ENCODE measurements at regions not wholly inside any gene's neighbourhood (a gene's known extent, or its start where the extent isn't known, plus 50 kb on each side); places are given as distances from the start of the nearest gene placed in this dataset.

DNA sequence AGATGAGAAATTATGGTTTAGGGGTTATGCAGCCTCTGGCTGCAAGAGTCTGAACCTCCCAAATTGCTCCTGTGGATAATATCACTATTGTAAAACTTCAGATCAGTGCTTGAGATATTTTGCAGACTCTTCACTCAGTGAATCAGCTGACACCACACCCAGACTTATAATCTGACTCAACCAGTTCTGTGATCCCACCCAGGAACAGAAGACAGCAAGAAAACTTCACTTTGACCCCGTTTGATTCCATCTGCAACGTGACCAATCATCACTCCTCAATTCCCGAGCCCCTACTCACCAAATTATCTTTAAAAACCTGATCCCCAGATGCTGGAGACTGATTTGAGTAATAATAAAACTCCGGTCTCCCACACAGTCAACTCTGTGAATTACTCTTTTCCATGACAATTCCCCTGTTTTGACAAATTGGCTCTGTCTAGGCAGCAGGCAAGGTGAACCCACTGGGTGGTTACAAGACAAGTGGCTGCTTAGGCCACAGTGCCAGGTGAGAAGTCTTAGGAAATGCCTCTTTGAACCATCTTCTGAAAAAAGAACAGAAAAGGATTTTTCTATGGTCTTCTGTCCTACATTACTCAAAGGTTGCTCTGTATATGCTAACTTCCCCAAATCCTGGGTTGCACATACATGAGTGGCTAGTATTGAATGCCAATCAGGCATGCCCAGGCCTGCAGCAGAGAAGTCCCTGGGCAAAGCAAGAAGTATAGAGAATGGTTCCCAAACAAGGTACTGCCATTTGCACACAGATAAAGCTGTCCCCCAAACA is 588.0 kb downstream of the PRELID2 start:
- Histone ChIP-seq H3K36me3 (ENCODE audit: control insufficient read depth, insufficient read depth, low read length) (no peaks in the 10 kb centered on the region), H3K27ac (no peak overlapping the region), H3K4me3 (ENCODE audit: low read depth, low read length) (no peak overlapping the region), H3K4me2 (ENCODE audit: low read length) (no peak overlapping the region), H2AFZ (no peak overlapping the region), H3K79me2 (no peaks in the 10 kb centered on the region), H3K4me1 (no peaks in the 10 kb centered on the region), H3K9ac (no peak overlapping the region), H3K9me3 (ENCODE audit: control insufficient read depth, low read length) (no peaks in the 10 kb centered on the region), H3K27me3 (ENCODE audit: control insufficient read depth, insufficient read depth, low read length) (no peaks in the 10 kb centered on the region)
- TF ChIP-seq, protein P1, sequence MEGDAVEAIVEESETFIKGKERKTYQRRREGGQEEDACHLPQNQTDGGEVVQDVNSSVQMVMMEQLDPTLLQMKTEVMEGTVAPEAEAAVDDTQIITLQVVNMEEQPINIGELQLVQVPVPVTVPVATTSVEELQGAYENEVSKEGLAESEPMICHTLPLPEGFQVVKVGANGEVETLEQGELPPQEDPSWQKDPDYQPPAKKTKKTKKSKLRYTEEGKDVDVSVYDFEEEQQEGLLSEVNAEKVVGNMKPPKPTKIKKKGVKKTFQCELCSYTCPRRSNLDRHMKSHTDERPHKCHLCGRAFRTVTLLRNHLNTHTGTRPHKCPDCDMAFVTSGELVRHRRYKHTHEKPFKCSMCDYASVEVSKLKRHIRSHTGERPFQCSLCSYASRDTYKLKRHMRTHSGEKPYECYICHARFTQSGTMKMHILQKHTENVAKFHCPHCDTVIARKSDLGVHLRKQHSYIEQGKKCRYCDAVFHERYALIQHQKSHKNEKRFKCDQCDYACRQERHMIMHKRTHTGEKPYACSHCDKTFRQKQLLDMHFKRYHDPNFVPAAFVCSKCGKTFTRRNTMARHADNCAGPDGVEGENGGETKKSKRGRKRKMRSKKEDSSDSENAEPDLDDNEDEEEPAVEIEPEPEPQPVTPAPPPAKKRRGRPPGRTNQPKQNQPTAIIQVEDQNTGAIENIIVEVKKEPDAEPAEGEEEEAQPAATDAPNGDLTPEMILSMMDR (IDR thresholded peaks at IDR 0.05), result no peak

DNA sequence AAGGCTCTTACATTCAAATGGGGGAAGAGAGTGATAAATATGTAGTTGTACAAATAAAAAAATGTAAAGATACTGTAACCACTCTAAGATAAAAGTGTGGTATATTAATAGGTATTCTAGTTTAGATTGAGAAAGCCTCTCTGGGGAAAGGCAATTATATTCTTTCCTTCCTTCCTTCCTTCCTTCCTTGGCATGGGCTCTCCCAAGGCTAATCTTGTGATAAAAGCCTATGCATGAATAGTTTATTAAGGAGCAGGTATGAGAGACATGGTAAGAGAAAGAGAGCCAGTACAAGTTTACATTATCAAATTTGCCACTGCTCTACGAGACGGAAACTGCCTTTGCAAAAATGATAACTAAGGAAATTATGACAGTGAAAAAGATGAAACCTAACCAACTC is 588.8 kb downstream of the PRELID2 start:
- no peaks in the 10 kb centered on the region for H3K27me3 ChIP-seq (ENCODE audit: control insufficient read depth, insufficient read depth, low read length)
- no peaks in the 10 kb centered on the region for H3K4me1 ChIP-seq
- H2AFZ ChIP-seq, result no peak overlapping the region
- TF ChIP-seq, protein P1 (IDR thresholded peaks at IDR 0.05), result no peak
- no peaks in the 10 kb centered on the region for H3K9me3 ChIP-seq (ENCODE audit: control insufficient read depth, low read length)
- no peak overlapping the region for H3K4me3 ChIP-seq (ENCODE audit: low read depth, low read length)
- no peak overlapping the region for H3K4me2 ChIP-seq (ENCODE audit: low read length)
- no peaks in the 10 kb centered on the region for H3K36me3 ChIP-seq (ENCODE audit: control insufficient read depth, insufficient read depth, low read length)
- no peaks in the 10 kb centered on the region for H3K79me2 ChIP-seq
- H3K9ac ChIP-seq, result no peak overlapping the region
- H3K27ac ChIP-seq, result no peak overlapping the region

DNA sequence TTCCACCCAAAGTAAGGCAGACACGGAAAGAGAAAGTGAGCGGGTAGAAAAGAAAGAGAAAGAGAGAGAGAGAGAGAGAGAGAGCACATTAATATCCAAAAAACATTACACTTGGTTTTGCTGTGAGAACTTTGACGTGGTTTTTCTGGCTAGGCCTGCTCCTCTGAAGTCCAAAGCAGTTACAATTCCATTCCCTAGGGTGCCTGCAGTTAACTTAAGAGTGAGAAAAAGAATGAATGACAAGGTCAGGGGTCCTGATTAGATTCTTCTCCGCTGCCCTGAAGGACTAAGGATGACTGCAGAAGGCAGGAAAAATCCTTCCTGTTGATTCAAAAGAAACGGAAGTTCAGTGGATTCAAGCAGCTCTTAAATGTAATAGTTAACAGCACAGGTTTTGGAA is 589.8 kb downstream of the PRELID2 start:
- H3K9ac ChIP-seq, result no peak overlapping the region
- no peaks in the 10 kb centered on the region for H3K79me2 ChIP-seq
- no peak overlapping the region for H3K4me3 ChIP-seq (ENCODE audit: low read depth, low read length)
- no peak overlapping the region for H3K27ac ChIP-seq
- no peaks in the 10 kb centered on the region for H3K27me3 ChIP-seq (ENCODE audit: control insufficient read depth, insufficient read depth, low read length)
- H3K9me3 ChIP-seq (ENCODE audit: control insufficient read depth, low read length), result no peaks in the 10 kb centered on the region
- no peak overlapping the region for H3K4me2 ChIP-seq (ENCODE audit: low read length)
- H2AFZ ChIP-seq, result no peak overlapping the region
- TF ChIP-seq, protein P1 (IDR thresholded peaks at IDR 0.05), result no peak
- H3K4me1 ChIP-seq, result no peaks in the 10 kb centered on the region
- H3K36me3 ChIP-seq (ENCODE audit: control insufficient read depth, insufficient read depth, low read length), result no peaks in the 10 kb centered on the region

DNA sequence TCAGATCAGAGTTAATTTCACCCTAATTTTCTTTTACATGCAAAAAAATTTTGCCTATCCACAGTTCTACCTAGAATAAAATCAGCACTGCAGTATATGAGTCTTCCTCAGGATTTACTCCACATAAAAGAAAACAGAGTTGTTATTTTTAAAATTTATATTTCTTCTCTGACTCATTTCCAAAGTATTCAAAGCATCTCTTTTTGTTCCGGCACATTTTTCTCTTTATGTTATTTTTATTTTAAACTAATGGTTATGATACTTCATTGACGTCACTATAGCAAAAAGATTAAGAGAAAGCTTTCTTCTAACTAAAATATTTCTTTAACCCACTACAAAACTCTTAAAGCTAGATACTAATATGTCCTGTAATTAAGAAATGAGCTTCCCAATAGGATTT is 590.4 kb downstream of the PRELID2 start:
- Histone ChIP-seq H3K4me1 (no peaks in the 10 kb centered on the region), H3K9me3 (ENCODE audit: control insufficient read depth, low read length) (no peaks in the 10 kb centered on the region), H2AFZ (no peak overlapping the region), H3K4me3 (ENCODE audit: low read depth, low read length) (no peak overlapping the region), H3K9ac (no peak overlapping the region), H3K4me2 (ENCODE audit: low read length) (no peak overlapping the region), H3K27ac (no peak overlapping the region), H3K27me3 (ENCODE audit: control insufficient read depth, insufficient read depth, low read length) (no peaks in the 10 kb centered on the region), H3K79me2 (no peaks in the 10 kb centered on the region), H3K36me3 (ENCODE audit: control insufficient read depth, insufficient read depth, low read length) (no peaks in the 10 kb centered on the region)
- TF ChIP-seq, protein P1 (IDR thresholded peaks at IDR 0.05), result no peak

DNA sequence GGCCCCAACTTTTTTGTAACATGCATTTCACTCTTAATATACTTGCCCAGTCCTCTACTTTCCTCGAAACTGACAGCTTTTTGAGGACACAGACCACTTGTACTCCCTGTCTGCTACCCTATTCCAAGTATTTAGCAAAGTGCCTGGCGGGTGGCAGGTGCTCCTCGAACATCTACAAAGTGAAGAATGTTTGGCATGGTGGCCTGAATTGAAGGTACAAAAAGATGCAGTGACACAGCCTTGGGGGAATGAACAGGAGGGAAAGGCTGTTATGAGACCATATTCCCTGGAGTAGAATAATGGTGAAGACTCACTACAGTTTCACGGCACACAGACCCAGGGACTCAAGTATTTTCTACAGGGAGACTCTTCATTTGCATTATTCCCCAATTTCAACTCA is 590.9 kb downstream of the PRELID2 start:
- H3K27me3 ChIP-seq (ENCODE audit: control insufficient read depth, insufficient read depth, low read length), result no peaks in the 10 kb centered on the region

More for the DNA sequence above, 590.9 kb downstream of the PRELID2 start:
- no peak overlapping the region for H2AFZ ChIP-seq
- H3K79me2 ChIP-seq, result no peaks in the 10 kb centered on the region
- no peak overlapping the region for H3K9ac ChIP-seq
- no peak overlapping the region for H3K4me2 ChIP-seq (ENCODE audit: low read length)
- TF ChIP-seq, protein P1 (IDR thresholded peaks at IDR 0.05), result no peak
- no peaks in the 10 kb centered on the region for H3K9me3 ChIP-seq (ENCODE audit: control insufficient read depth, low read length)
- H3K4me1 ChIP-seq, result no peaks in the 10 kb centered on the region
- no peak overlapping the region for H3K27ac ChIP-seq
- no peak overlapping the region for H3K4me3 ChIP-seq (ENCODE audit: low read depth, low read length)
- no peaks in the 10 kb centered on the region for H3K36me3 ChIP-seq (ENCODE audit: control insufficient read depth, insufficient read depth, low read length)

Measured in parathyroid adenoma (tissue), 2 donors.